Activated CD8-positive, alpha-beta memory T cell treated with anti-CD3 and anti-CD28 coated beads, Interleukin-2, amount 50 U/mL, for 1 hour (primary cell): ENCODE measurements at regions not wholly inside any gene's neighbourhood (a gene's known extent, or its start where the extent isn't known, plus 50 kb on each side); places are given as distances from the start of the nearest gene placed in this dataset.
"Not testable (repeated sequence)": the region's sequence is repeated elsewhere in the genome, so short reads cannot be mapped to it uniquely, and the experiment has no call there.

ENCODE experiments used
- DNase-seq: peaks from one replicate; pipeline ENCODE4 v3.0.0-alpha.2; 2020; ENCODE audit errors: extremely low read depth

GRCh38 chr3:176193032-176193730 lies 1004.1 kb downstream of the TBL1XR1 start:
- no peak for DNase-seq

- DNase-seq = no peak
These were observed 1006.5 kb downstream of the TBL1XR1 start for GRCh38 chr3:176190755-176191154.

GRCh38 chr3:176183181-176183580 lies 1014.1 kb downstream of the TBL1XR1 start:
- DNase-seq = no peak

- no peak for DNase-seq
These were observed 1023.2 kb downstream of the TBL1XR1 start for GRCh38 chr3:176174060-176174459.

GRCh38 chr3:176172492-176172891 lies 1024.8 kb downstream of the TBL1XR1 start:
- DNase-seq = no peak

GRCh38 chr3:176167272-176167671 lies 1030.0 kb downstream of the TBL1XR1 start:
- DNase-seq = no peak

GRCh38 chr3:176160997-176161396 lies 1036.3 kb downstream of the TBL1XR1 start:
- no peak for DNase-seq

- DNase-seq = no peak
These were observed 1037.5 kb downstream of the TBL1XR1 start for GRCh38 chr3:176159796-176160195.

- no peak for DNase-seq
These were observed 1042.3 kb downstream of the TBL1XR1 start for GRCh38 chr3:176155012-176155411.

- DNase-seq = no peak
These were observed 1047.7 kb downstream of the TBL1XR1 start for GRCh38 chr3:176149567-176149966.

- DNase-seq = no peak
These were observed 1050.0 kb downstream of the TBL1XR1 start for GRCh38 chr3:176147251-176147650.

GRCh38 chr3:176141837-176142236 lies 1055.4 kb downstream of the TBL1XR1 start:
- no peak for DNase-seq

GRCh38 chr3:176120507-176120906 lies 1076.8 kb downstream of the TBL1XR1 start:
- DNase-seq = no peak

- no peak for DNase-seq
These were observed 1077.5 kb downstream of the TBL1XR1 start for GRCh38 chr3:176119826-176120225.

GRCh38 chr3:176106380-176106779 lies 1090.9 kb downstream of the TBL1XR1 start:
- DNase-seq = no peak

- no peak for DNase-seq
These were observed 1100.3 kb downstream of the TBL1XR1 start for GRCh38 chr3:176097027-176097426.

- DNase-seq = not testable (repeated sequence)
These were observed 1103.4 kb downstream of the TBL1XR1 start for GRCh38 chr3:176093892-176094291.

- DNase-seq = no peak
These were observed 1106.6 kb downstream of the TBL1XR1 start for GRCh38 chr3:176090727-176091126.

- DNase-seq = no peak
These were observed 1108.3 kb downstream of the TBL1XR1 start for GRCh38 chr3:176088962-176089383.

- no peak for DNase-seq
These were observed 1110.1 kb downstream of the TBL1XR1 start for GRCh38 chr3:176087066-176087697.

GRCh38 chr3:176079785-176080184 lies 1117.5 kb downstream of the TBL1XR1 start:
- DNase-seq = no peak

- no peak for DNase-seq
These were observed 1118.4 kb downstream of the TBL1XR1 start for GRCh38 chr3:176078906-176079305.

GRCh38 chr3:176075491-176075890 lies 1121.8 kb downstream of the TBL1XR1 start:
- no peak for DNase-seq

GRCh38 chr3:176075046-176075445 lies 1122.2 kb downstream of the TBL1XR1 start:
- no peak for DNase-seq
